ENCODE measurements at regions not wholly inside any gene's neighbourhood (a gene's known extent, or its start where the extent isn't known, plus 50 kb on each side); places are given as distances from the start of the nearest gene placed in this dataset.

- FAIRE-seq (no peak), DNase-seq (ENCODE audit: low spot score in 2 of 2) (no peak)
These were observed 179.3 kb upstream of the GEMIN8 start for GRCh38 chrX:14209034-14209433.

- FAIRE-seq (no peak), DNase-seq (ENCODE audit: low spot score in 2 of 2) (no peak)
These were observed 165.0 kb upstream of the GEMIN8 start for GRCh38 chrX:14194711-14195110.

- no peak for DNase-seq (ENCODE audit: low spot score in 2 of 2)
- no peak for FAIRE-seq
These were observed 163.9 kb upstream of the GEMIN8 start for GRCh38 chrX:14193547-14193946.

- no peak for DNase-seq (ENCODE audit: low spot score in 2 of 2)
- no peak for FAIRE-seq
These were observed 144.2 kb upstream of the GEMIN8 start for GRCh38 chrX:14173873-14174272.

- FAIRE-seq (no peak), DNase-seq (ENCODE audit: low spot score in 2 of 2) (no peak)
These were observed 135.1 kb upstream of the GEMIN8 start for GRCh38 chrX:14164828-14165227.

GRCh38 chrX:14125462-14125861, 95.8 kb upstream of the GEMIN8 start:
- DNase-seq (ENCODE audit: low spot score in 2 of 2) (no peak), FAIRE-seq (no peak)

- no peak for DNase-seq (ENCODE audit: low spot score in 2 of 2)
- FAIRE-seq, result no peak
These were observed 94.9 kb upstream of the GEMIN8 start for GRCh38 chrX:14124562-14124961.

GRCh38 chrX:14095702-14096101, 66.0 kb upstream of the GEMIN8 start:
- peak in 1 of 2 donors; percentile 14 for DNase-seq (ENCODE audit: low spot score in 2 of 2)
- no peak for FAIRE-seq

- FAIRE-seq, result no peak
These were observed 64.5 kb upstream of the GEMIN8 start for GRCh38 chrX:14094191-14094590.

GRCh38 chrX:14084466-14084865, 54.8 kb upstream of the GEMIN8 start:
- DNase-seq (ENCODE audit: low spot score in 2 of 2), result no peak
- no peak for FAIRE-seq

More at GRCh38 chrX:14094191-14094590, 64.5 kb upstream of the GEMIN8 start:
- no peak for DNase-seq (ENCODE audit: low spot score in 2 of 2)

GRCh38 chrX:14083783-14084182, 54.1 kb upstream of the GEMIN8 start:
- no peak for FAIRE-seq

GRCh38 chrX:14079891-14080430, 50.3 kb upstream of the GEMIN8 start:
- FAIRE-seq (no peak), DNase-seq (ENCODE audit: low spot score in 2 of 2) (no peak)

More at GRCh38 chrX:14083783-14084182, 54.1 kb upstream of the GEMIN8 start:
- DNase-seq (ENCODE audit: low spot score in 2 of 2), result no peak

Data from frontal cortex (tissue), 3 donors.